Activated T-helper 1 cell treated with Interleukin-2 at 50 U/mL for 16 hours (primary cell): ENCODE measurements at regions not wholly inside any gene's neighbourhood (a gene's known extent, or its start where the extent isn't known, plus 50 kb on each side); places are given as distances from the start of the nearest gene placed in this dataset.

Experiments used
- DNase-seq: peaks from one replicate; pipeline ENCODE4 v3.0.0-alpha.2; 2020; ENCODE audit warnings: low read depth

DNA sequence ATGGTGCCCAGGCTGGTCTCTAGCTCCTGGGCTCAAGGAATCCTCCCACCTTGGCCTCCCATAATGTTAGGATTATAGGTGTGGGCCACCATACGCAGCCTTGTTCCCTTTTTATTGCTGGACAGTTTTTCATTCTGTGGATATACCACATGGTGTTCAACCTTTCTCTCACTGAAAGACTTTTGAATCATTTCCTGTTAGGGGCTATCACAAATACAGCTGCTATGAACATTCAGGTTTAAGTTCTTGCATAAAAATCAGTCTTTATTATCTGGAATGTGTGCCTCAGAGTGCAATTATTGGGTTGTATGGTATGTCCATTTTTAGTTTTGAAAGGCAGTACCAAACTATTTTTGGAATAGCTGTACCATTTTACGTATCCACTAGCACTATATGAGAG lies 647.2 kb downstream of the LIG4 start:
- DNase-seq, result no peak

- no peak for DNase-seq
Observed at GRCh38 chr13:107563099-107563925, 652.0 kb downstream of the LIG4 start.

- DNase-seq, result no peak
Observed at GRCh38 chr13:107562203-107562602, 653.1 kb downstream of the LIG4 start.

GRCh38 chr13:107554460-107554859 lies 660.9 kb downstream of the LIG4 start:
- DNase-seq, result no peak

- no peak for DNase-seq
Observed at GRCh38 chr13:107553838-107554237, 661.5 kb downstream of the LIG4 start.

GRCh38 chr13:107551521-107551920 lies 663.8 kb downstream of the LIG4 start:
- no peak for DNase-seq

- no peak for DNase-seq
Observed at GRCh38 chr13:107548338-107548737, 667.0 kb downstream of the LIG4 start.

GRCh38 chr13:107545946-107546502 lies 669.3 kb downstream of the LIG4 start:
- DNase-seq, result no peak

DNA sequence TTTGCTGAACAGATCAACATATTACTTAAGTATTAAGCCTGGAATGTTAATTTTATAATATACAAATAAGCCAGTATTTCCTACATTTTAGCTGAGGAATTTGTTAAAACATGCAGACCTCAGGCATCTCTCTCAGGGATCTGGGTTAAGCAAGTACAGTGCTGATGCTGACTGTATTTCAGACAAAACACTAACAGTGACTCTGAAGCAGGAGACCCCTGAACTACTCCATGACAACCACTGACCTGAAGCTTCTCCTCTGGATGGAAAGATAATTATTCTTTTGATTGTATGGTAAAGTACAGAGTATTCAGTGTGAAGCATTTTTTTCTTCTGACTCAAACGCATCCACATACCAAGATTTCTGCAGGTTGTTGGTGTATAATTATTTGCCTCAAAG lies 680.8 kb downstream of the LIG4 start:
- no peak for DNase-seq

DNA sequence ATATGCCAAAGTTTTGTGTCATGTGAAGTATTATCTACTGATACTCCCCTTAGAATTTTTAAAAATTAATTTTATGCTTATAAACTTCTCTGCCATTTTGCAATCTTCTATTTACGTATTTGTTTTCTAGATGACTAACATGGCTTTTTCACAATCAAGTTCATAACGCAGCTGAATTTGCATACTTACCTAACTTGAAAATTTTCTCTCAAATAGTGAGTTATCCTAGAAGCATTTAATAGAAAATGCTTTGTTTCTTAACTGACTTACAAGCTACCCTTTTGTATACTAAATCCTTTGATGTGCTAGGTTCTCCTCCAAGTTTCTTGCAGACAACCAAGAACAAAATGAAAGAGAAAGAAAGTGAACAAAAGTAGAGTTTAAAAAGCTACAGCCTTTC lies 683.5 kb downstream of the LIG4 start:
- no peak for DNase-seq

DNA sequence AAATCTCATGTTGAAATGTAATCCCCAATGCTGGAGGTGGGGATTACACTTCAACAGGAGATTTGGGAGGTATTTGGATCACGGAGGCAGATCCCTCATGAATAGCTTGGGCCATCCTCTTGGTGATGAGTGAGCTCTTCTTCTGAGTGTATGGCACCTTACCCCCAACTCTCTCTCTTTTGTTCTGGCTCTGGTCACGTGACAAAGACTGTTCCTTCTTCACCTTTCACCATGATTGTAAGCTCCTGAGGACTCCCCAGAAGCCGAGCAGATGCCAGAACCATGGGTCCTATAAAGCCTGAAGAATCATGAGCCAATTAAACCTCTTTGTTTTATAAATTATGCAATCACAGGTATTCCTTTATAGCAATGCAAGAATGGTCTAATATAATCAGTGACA lies 684.2 kb downstream of the LIG4 start:
- DNase-seq, result no peak

GRCh38 chr13:107529035-107529434 lies 686.3 kb downstream of the LIG4 start:
- DNase-seq, result no peak

- no peak for DNase-seq
Observed at GRCh38 chr13:107518780-107519179, 696.6 kb downstream of the LIG4 start.

DNA sequence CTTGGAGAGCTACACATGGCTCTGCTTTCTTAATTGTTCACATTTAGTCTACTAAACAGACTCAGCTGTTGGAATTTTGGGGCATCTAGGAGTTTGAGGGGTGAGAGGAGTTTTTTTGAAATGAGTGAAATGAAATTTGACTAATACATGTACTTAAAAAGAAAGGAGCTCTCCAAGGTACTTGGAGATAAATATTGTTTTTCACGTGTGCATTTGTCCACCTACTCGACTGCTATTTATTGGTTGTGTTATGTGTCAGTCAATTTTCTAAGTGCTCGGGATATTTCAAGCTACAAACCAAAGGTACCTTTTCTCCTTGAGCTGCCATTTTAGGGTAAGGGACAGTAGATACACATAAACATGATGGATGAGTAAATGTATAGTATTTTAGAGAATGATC lies 697.0 kb downstream of the LIG4 start:
- no peak for DNase-seq

DNA sequence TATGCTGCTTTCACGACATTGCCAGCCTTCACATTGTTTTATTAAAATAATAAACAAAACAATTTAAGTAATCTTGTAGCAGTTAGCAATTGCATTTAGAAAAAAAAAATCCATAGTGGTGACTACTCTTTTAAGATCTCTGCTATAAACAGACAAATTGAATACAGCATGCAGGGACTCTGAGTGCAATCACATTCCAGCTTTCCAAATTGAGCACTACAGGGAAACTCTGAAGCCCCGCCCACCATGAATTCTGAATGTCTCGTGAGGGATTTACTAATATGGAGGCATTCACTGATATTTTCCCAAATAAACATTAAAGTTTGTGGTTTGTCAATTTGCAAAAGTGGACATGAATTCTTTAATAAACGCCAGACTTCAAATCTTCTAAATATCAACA lies 698.8 kb downstream of the LIG4 start:
- no peak for DNase-seq

- DNase-seq, result no peak
Observed at GRCh38 chr13:107512551-107512950, 702.8 kb downstream of the LIG4 start.

GRCh38 chr13:107497661-107498060 lies 717.7 kb downstream of the LIG4 start:
- DNase-seq, result no peak

DNA sequence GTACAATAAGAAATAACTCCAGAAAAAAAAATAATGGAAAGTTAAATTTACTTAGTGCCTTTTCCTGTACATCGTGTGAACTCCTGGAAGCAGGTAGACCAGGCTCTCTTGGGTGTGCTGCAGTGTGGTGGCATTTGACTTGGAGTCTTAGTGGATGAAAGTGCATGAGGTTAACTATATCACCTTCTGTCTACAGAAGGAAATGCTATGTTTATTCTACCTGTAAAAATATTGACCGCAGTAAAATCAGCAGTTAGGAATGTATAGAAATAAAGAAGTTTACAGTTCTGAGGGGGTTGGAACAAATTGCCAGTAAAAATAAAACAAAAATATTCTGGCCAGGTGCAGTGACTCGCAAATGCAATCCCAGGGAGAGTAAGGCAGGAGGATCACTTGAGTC lies 722.1 kb downstream of the LIG4 start:
- DNase-seq, result no peak

DNA sequence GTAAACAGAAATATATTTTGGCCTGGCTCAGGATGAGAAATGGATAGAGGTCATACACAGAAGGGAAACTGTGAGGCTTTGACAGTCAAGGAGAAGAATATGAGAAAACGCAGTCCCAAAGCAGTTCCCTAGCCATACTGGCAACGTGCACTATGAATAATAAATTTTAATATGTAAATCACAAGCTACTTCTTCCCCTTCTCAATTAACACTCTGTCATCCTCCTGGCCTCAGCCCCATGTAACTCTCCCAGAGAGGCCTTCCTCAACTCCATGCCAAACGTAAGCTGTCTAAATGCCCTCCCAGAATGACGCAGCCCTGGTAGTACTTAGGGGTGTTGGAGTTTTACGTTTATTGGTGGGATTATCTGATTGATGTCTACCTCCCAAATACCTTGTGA lies 732.6 kb downstream of the LIG4 start:
- DNase-seq, result no peak

DNA sequence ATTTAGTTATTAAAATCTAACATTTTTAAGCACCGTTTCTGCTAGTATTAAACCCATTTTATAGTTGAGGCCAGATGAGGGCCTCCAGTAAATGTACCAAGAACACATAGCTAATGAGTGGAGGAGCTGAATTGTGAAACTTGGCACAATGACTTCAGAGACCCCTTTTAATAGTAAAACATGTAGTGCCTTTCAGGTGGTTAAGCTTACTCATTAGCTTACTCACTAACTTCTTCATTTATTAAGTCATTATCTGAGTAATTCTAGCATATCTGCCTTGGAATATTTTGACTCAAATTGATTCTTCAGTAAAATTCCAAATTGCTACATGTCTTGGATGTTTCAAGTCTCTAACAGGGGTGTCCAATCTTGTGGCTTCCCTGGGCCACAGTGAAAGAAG lies 735.2 kb downstream of the LIG4 start:
- DNase-seq, result no peak

- no peak for DNase-seq
Observed at GRCh38 chr13:107477772-107478379, 737.5 kb downstream of the LIG4 start.

GRCh38 chr13:107475753-107476453 lies 739.4 kb downstream of the LIG4 start:
- no peak for DNase-seq

GRCh38 chr13:107473253-107473652 lies 742.1 kb downstream of the LIG4 start:
- no peak for DNase-seq
